ENCODE measurements at regions not wholly inside any gene's neighbourhood (a gene's known extent, or its start where the extent isn't known, plus 50 kb on each side); places are given as distances from the start of the nearest gene placed in this dataset.

DNA sequence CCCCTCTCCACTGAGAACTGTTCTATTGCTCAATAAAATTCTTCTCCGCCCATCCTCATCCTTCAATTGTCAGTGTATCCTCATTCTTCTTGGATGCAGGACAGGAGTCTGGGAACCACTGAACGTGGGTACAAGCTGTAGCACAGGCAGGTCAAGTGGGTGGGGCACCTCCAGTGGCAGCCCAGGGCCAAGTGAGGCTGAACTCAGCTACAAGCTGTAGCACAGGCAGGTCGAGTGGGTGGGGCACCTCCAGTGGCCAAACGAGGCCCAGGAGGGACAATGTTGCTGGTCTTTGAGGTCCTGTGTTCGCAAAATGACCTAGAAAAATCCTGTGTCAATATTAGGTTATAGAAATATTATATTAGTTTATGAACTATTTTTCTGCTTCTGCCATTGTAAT, 352.0 kb downstream of the TMX3 start:
- no peaks in the 10 kb centered on the region for H3K79me1 ChIP-seq (ENCODE audit: low read depth, low read length)
- no peaks in the 10 kb centered on the region for H3K79me2 ChIP-seq (ENCODE audit: control insufficient read depth in 1 of 2, insufficient read depth in 2 of 2, low read length in 2 of 2)
- no peak overlapping the region for H3K4me2 ChIP-seq (ENCODE audit: insufficient read depth in 1 of 2, low read depth in 2 of 2, low read length in 2 of 2)
- no peaks in the 10 kb centered on the region for H3K36me3 ChIP-seq (ENCODE audit: control insufficient read depth in 2 of 4, insufficient read depth in 4 of 4, low read length in 3 of 4)
- 82% methylated on average over 5 of the region's 5 CpGs; no CpG with 5 or more reads in 1 of the 2 experiments for WGBS, 2 experiments (ENCODE audit: extremely low coverage in 1 of 2, insufficient coverage in 1 of 2, insufficient read length in 1 of 2, insufficient replicate concordance in 2 of 2, low coverage in 1 of 2, low lambda C conversion rate in 2 of 2, missing lambda C conversion rate in 1 of 2)
- H4K91ac ChIP-seq (replicated peaks; ENCODE audit: insufficient read length, low read length): no peak overlapping the region
- peaks cover 6 to 8% of the 10 kb centered on the region in 2 experiments; a peak in 3 of 4 replicates for H3K9me3 ChIP-seq (ENCODE audit: insufficient read depth in 2 of 2, low read depth in 1 of 2, low read length in 1 of 2)
- H3K56ac ChIP-seq (replicated peaks; ENCODE audit: insufficient read length, low read depth, low read length): no peak overlapping the region
- DNase-seq (ENCODE audit: low read depth in 1 of 2, low spot score in 2 of 2) (no peak), FAIRE-seq (no peak)
- H3K27ac ChIP-seq (ENCODE audit: low read depth, low read length): no peak overlapping the region
- H2BK12ac ChIP-seq (ENCODE audit: low read depth, low read length): no peak overlapping the region
- no peak overlapping the region for H3K14ac ChIP-seq (ENCODE audit: insufficient read length)
- H2BK20ac ChIP-seq (ENCODE audit: low read length): no peak overlapping the region
- H2BK15ac ChIP-seq (ENCODE audit: low read length): no peak overlapping the region
- H2AFZ ChIP-seq (ENCODE audit: low read length): no peak overlapping the region
- H2AK5ac ChIP-seq (ENCODE audit: low read depth, low read length): no peak overlapping the region
- no peak overlapping the region for H4K8ac ChIP-seq (ENCODE audit: extremely low read depth, insufficient read depth, low read length)
- ChIA-PET CTCF (ENCODE audit: partially characterized antibody) (no interaction called here), POLR2A (ENCODE audit: partially characterized antibody) (no interaction called here)
- H4K5ac ChIP-seq (ENCODE audit: insufficient read length, low read depth, low read length): no peak overlapping the region
- no peaks in the 10 kb centered on the region for H3K23me2 ChIP-seq (ENCODE audit: low read depth, low read length)
- H3K9ac ChIP-seq (replicated peaks in 1 of 4; ENCODE audit: extremely low read depth in 1 of 4, low read depth in 3 of 4, low read length in 3 of 4): no peak overlapping the region
- H3K27me3 ChIP-seq (replicated peaks in 1 of 4; ENCODE audit: control insufficient read depth in 3 of 4, extremely low read depth in 1 of 4, insufficient read depth in 3 of 4, low read length in 3 of 4): no peaks in the 10 kb centered on the region
- H3K4ac ChIP-seq (replicated peaks; ENCODE audit: insufficient read length, low read depth, low read length): no peak overlapping the region
- H2BK120ac ChIP-seq (replicated peaks; ENCODE audit: low read depth, low read length): no peak overlapping the region
- H4K20me1 ChIP-seq (replicated peaks in 1 of 2; ENCODE audit: control insufficient read depth in 1 of 2, insufficient read depth in 2 of 2, low read length in 2 of 2): no peaks in the 10 kb centered on the region
- no peak overlapping the region for H3K18ac ChIP-seq (ENCODE audit: extremely low read depth, low read length)
- H3K4me3 ChIP-seq (ENCODE audit: extremely low read depth in 1 of 4, insufficient read depth in 2 of 4, low read depth in 3 of 4, low read length in 4 of 4): no peak overlapping the region
- no peaks in the 10 kb centered on the region for H3K4me1 ChIP-seq (replicated peaks in 1 of 4; ENCODE audit: control insufficient read depth in 3 of 4, insufficient read depth in 4 of 4, low read length in 3 of 4)
- H2BK5ac ChIP-seq (ENCODE audit: low read depth, low read length): no peak overlapping the region
- H3K23ac ChIP-seq (ENCODE audit: insufficient read length): no peak overlapping the region
- TF ChIP-seq, protein P1, sequence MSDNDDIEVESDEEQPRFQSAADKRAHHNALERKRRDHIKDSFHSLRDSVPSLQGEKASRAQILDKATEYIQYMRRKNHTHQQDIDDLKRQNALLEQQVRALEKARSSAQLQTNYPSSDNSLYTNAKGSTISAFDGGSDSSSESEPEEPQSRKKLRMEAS (IDR thresholded peaks at IDR 0.05): no peak
